Spleen (tissue), 7 donors: ENCODE measurements at regions not wholly inside any gene's neighbourhood (a gene's known extent, or its start where the extent isn't known, plus 50 kb on each side); places are given as distances from the start of the nearest gene placed in this dataset.

Experiments
- POLR2AphosphoS5 ChIP-seq, 3 donors: sonication (generic); formaldehyde crosslinking; IDR thresholded peaks; one replicate each; pipeline ENCODE4 v1.5.1; 2017; ENCODE audit warnings: antibody characterized with exemption in 3 of 3
- TF ChIP-seq, protein P1 (sequence below), 11 experiments: fragments of 200-600 bp in 7 of 11; fragments of 450-650 bp in 4 of 11; sonication (generic) in 4 of 11; IDR thresholded peaks in 8 of 11; conservative IDR thresholded peaks in 3 of 11; 1 replicate in 7 of 11; 2 replicates in 4 of 11; pipeline versions ENCODE4 v1.4.0 to v1.8.0; 2016 to 2021; ENCODE audit warnings: antibody characterized with exemption in 11 of 11, inconsistent platforms in 4 of 11, mild to moderate bottlenecking in 1 of 11
- donor health status: DM: no; HTN: no; CAD: no; lungs with moderate emphysema.
- donor health status: DM: no; HTN: no; CAD: no.
- donor health status: DM: no; HTN: no; CAD: no.

DNA sequence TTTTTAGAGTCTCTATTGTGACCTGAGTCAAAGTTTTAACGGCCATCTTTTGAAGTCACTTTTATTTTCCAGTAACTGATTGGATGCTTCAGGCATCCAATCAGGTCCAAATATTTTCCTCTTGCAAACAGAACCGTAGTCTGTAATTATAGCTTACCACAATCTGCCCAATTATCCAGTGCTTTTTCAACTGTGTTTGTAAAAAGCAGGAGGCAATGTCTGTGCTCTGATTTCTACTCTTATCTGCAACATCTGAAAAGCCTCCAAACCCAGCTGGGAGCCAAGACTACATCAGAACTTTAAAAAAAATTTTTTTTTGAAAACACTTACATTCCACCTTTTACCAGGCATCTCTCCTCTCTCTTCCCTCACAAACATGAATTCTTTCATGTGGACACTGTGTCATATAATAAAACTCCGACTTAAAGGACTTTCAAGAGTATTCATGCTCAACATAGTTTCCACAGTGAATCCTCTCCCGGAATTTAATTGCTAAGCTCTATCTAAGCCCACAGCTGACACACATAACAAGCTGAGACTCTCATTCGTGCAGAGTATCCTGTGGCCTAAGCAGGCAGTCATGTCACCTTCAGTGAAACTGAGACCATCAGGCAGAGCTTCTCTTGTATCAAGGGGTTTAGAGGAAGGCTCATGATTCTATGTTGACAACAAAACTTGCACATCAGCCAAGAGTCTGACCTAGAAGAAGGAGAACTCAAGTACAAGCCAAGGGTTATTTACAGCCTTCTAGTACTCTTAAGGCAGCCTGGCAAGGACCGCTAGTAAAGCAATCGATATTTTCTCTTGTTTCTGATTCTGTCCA, 272.7 kb downstream of the TLE1 start:
- TF ChIP-seq, protein P1, sequence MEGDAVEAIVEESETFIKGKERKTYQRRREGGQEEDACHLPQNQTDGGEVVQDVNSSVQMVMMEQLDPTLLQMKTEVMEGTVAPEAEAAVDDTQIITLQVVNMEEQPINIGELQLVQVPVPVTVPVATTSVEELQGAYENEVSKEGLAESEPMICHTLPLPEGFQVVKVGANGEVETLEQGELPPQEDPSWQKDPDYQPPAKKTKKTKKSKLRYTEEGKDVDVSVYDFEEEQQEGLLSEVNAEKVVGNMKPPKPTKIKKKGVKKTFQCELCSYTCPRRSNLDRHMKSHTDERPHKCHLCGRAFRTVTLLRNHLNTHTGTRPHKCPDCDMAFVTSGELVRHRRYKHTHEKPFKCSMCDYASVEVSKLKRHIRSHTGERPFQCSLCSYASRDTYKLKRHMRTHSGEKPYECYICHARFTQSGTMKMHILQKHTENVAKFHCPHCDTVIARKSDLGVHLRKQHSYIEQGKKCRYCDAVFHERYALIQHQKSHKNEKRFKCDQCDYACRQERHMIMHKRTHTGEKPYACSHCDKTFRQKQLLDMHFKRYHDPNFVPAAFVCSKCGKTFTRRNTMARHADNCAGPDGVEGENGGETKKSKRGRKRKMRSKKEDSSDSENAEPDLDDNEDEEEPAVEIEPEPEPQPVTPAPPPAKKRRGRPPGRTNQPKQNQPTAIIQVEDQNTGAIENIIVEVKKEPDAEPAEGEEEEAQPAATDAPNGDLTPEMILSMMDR (IDR thresholded peaks at IDR 0.05 in 8 of 11, conservative IDR thresholded peaks at IDR 0.05 in 3 of 11): no peak
- TF ChIP-seq POLR2AphosphoS5 (IDR thresholded peaks at IDR 0.05): no peak
